Colonic mucosa (tissue), 4 donors: ENCODE measurements at regions not wholly inside any gene's neighbourhood (a gene's known extent, or its start where the extent isn't known, plus 50 kb on each side); places are given as distances from the start of the nearest gene placed in this dataset.

Experiments
- DNase-seq: peaks from one replicate; pipeline ENCODE4 v3.0.0-alpha.2; 2020
- H3K27ac ChIP-seq: fragments of 200-600 bp; one replicate; pipeline ENCODE4 v1.8.0; 2021
- H3K27me3 ChIP-seq: fragments of 200-600 bp; one replicate; pipeline ENCODE4 v1.8.0; 2021
- H3K36me3 ChIP-seq: fragments of 200-600 bp; one replicate; pipeline ENCODE4 v1.8.0; 2021
- H3K4me1 ChIP-seq: fragments of 200-600 bp; one replicate; pipeline ENCODE4 v1.8.0; 2021; ENCODE audit warnings: mild to moderate bottlenecking
- H3K4me3 ChIP-seq: fragments of 200-600 bp; one replicate; pipeline ENCODE4 v1.8.0; 2021
- H3K9ac ChIP-seq, 2 donors: one replicate each; pipeline ENCODE4 v1.7.0; 2013; ENCODE audit warnings: control low read depth in 2 of 2, low read depth in 2 of 2, low read length in 2 of 2
- H3K9me3 ChIP-seq: fragments of 200-600 bp; one replicate; pipeline ENCODE4 v1.8.0; 2021
- intact Hi-C: fragments of 100-400 bp; cut with DNase I; formaldehyde crosslinking; loops from one replicate; pipeline ENCODE4 v1.14.1; 2022
- TF ChIP-seq, protein P1 (sequence below): fragments of 200-600 bp; IDR thresholded peaks from one replicate; pipeline ENCODE4 v1.8.0; 2022; ENCODE audit warnings: antibody characterized with exemption, mild to moderate bottlenecking
- donor health status: healthy.
- donor health status: DM: no; HTN: no; CAD: no.
- donor health status: DM: no; HTN: no; CAD: no.

DNA sequence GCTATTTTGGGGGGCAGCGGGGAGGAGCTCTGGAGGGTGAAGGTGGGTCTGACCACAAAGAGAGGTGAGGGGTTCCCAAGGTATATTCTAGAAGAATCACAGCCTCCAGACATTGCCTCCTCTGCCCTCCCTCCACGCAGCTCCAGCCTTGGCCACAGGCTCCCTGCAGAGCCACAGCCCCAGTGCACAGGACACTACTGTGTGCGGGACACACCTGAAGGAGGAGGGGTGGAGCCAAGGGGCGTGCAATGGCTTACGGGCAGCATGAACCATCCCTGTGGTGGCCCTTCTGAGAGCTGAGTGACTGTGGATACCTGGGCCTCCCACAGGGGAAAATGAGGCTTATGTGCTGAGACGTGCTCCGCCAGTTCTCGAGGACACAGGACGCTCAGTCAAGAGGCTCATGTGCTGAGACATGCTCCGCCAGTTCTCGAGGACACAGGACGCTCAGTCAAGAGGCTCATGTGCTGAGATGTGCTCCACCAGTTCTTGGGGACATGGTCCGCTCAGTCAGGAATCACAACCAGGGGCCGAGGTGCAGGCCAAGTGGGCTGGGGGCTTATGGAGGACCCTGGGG, 417.3 kb downstream of the SHANK2 start:
- Histone ChIP-seq H3K9me3 (no peaks in the 10 kb centered on the region), H3K27ac (no peak overlapping the region), H3K4me3 (no peak overlapping the region), H3K4me1 (no peaks in the 10 kb centered on the region), H3K9ac (no peak overlapping the region), H3K27me3 (no peaks in the 10 kb centered on the region), H3K36me3 (no peaks in the 10 kb centered on the region)
- intact Hi-C loops = no loop called here
- TF ChIP-seq, protein P1, sequence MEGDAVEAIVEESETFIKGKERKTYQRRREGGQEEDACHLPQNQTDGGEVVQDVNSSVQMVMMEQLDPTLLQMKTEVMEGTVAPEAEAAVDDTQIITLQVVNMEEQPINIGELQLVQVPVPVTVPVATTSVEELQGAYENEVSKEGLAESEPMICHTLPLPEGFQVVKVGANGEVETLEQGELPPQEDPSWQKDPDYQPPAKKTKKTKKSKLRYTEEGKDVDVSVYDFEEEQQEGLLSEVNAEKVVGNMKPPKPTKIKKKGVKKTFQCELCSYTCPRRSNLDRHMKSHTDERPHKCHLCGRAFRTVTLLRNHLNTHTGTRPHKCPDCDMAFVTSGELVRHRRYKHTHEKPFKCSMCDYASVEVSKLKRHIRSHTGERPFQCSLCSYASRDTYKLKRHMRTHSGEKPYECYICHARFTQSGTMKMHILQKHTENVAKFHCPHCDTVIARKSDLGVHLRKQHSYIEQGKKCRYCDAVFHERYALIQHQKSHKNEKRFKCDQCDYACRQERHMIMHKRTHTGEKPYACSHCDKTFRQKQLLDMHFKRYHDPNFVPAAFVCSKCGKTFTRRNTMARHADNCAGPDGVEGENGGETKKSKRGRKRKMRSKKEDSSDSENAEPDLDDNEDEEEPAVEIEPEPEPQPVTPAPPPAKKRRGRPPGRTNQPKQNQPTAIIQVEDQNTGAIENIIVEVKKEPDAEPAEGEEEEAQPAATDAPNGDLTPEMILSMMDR = no peak
- no peak for DNase-seq

DNA sequence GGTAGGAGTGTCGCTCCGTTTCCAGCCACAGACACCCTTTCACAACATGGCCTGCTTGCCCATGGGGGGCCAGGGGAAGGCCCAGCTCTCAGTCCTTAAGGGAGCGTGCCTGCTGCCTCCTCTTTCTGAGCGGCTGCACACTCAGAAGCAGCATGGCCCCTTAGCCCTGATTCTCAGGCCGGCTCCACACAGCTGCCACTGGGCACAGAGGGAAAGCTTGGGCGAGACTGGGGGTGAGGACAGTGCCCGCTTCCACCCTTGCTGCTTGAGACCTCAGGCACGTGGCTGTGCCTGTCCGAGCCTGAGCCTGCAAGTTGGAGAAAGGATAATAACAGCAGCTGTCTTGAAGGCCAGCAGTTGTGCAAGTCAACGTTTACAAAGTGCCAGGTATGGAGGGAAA, 416.3 kb downstream of the SHANK2 start:
- Histone ChIP-seq H3K27me3 (no peaks in the 10 kb centered on the region), H3K9ac (no peak overlapping the region), H3K4me3 (no peak overlapping the region), H3K36me3 (no peaks in the 10 kb centered on the region), H3K9me3 (no peaks in the 10 kb centered on the region), H3K4me1 (no peaks in the 10 kb centered on the region), H3K27ac (no peak overlapping the region)
- intact Hi-C loops = no loop called here
- DNase-seq = no peak
- TF ChIP-seq, protein P1 = no peak

DNA sequence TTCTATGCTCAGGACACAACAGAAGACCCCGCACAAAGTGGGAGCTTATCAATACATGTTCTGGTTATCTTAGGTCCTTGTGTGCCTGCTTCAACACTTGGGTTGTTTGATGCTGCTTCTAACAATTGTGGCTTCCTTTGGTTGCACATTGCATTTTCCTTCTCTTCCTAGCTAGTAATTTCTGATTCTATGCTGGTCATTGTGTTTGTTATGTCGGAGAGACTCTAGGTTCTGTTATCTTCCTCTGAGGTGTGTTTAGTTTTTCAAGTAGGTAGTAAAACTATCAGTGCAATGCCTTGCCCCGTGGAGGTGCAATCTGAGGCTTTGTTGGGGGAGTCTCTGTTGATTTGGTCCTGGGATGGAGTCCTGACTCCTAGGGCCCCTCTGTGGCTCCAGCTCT, 414.2 kb downstream of the SHANK2 start:
- no peak for DNase-seq
- Histone ChIP-seq H3K36me3 (no peaks in the 10 kb centered on the region), H3K9ac (no peak overlapping the region), H3K27ac (no peak overlapping the region), H3K27me3 (no peaks in the 10 kb centered on the region), H3K9me3 (no peaks in the 10 kb centered on the region), H3K4me3 (no peak overlapping the region), H3K4me1 (no peaks in the 10 kb centered on the region)
- TF ChIP-seq, protein P1 = no peak
- intact Hi-C loops = no loop called here

DNA sequence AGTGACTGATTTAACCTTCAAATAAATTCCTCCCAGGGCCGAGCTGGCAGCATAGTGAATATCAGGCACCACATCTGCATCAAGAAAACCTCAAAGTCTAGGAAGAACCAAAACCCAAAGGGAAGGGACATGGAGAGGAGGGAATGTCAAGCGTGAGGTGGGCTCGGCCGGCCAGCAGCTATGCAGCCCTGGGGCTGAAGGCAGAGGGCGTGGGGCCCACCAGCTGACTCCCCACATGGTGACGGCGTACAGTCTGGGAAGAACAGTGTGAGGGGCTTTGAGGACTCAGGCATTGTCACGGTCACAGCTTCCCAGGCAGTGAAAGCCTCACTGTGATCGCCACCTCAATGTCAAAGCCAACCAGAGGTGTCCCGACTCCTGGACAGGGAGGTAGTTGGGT, 412.5 kb downstream of the SHANK2 start:
- Histone ChIP-seq H3K36me3 (no peaks in the 10 kb centered on the region), H3K9me3 (no peaks in the 10 kb centered on the region), H3K4me1 (no peaks in the 10 kb centered on the region), H3K9ac (no peak overlapping the region), H3K27ac (no peak overlapping the region), H3K4me3 (no peak overlapping the region), H3K27me3 (no peaks in the 10 kb centered on the region)
- TF ChIP-seq, protein P1 = no peak
- intact Hi-C loops = no loop called here
- DNase-seq = no peak

DNA sequence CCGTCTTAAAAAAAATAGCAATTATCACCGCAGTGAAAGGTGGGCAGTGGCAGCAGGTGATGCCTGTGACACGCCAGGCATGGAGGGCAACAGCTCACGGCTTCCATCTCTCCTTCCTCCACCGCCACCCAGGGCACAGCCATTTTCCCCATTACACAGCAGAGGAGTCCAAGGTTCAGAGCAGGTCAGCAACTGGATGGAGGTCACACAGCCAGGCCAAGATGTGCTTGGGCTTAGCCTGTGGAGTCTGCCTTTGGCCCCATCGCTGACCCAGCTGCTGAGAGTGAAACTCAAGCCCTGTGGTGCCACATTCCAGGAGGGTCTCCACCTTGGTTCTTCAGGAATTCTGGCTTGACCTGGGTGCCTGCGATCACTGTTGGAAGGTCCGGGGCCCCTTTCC, 411.1 kb downstream of the SHANK2 start:
- TF ChIP-seq, protein P1 = no peak
- no peaks in the 10 kb centered on the region for H3K36me3 ChIP-seq
- no peak for DNase-seq
- no peaks in the 10 kb centered on the region for H3K27me3 ChIP-seq
- no peaks in the 10 kb centered on the region for H3K4me1 ChIP-seq
- H3K9me3 ChIP-seq = no peaks in the 10 kb centered on the region
- H3K4me3 ChIP-seq = no peak overlapping the region
- no peak overlapping the region for H3K9ac ChIP-seq
- intact Hi-C loops = no loop called here
- H3K27ac ChIP-seq = no peak overlapping the region
